ACHN (cell line): ENCODE measurements at regions not wholly inside any gene's neighbourhood (a gene's known extent, or its start where the extent isn't known, plus 50 kb on each side); places are given as distances from the start of the nearest gene placed in this dataset.
"Not testable (repeated sequence)": the region's sequence is repeated elsewhere in the genome, so short reads cannot be mapped to it uniquely, and the experiment has no call there.

Source experiments
- DNase-seq: peaks from one replicate; pipeline ENCODE4 v3.0.0-alpha.2; 2015
- in situ Hi-C: cut with HindIII; loops from 2 replicates; pipeline ENCODE4 v1.10.0; 2017; ENCODE audit warnings: low sequenced_read_pairs, low pct_ligation_motif_present, low pct_unique_long_range_greater_than_20kb

- DNase-seq, result no peak
- in situ Hi-C loops, result no loop called here
Observed at GRCh38 chr5:33167541-33167940, 273.2 kb upstream of the TARS1 start.

- peak; percentile 12 for DNase-seq
- in situ Hi-C loops, result no loop called here
Observed at GRCh38 chr5:33170411-33170810, 270.4 kb upstream of the TARS1 start.

- in situ Hi-C loops, result no loop called here
- DNase-seq, result no peak
Observed at GRCh38 chr5:33174383-33174782, 266.4 kb upstream of the TARS1 start.

GRCh38 chr5:33179301-33179700 is 261.5 kb upstream of the TARS1 start:
- in situ Hi-C loops, result no loop called here
- DNase-seq, result no peak

GRCh38 chr5:33180900-33181299 is 259.9 kb upstream of the TARS1 start:
- DNase-seq, result peak; percentile 33
- in situ Hi-C loops, result no loop called here

GRCh38 chr5:33182986-33183385 is 257.8 kb upstream of the TARS1 start:
- DNase-seq, result no peak
- in situ Hi-C loops, result no loop called here

- in situ Hi-C loops, result no loop called here
Observed at GRCh38 chr5:33184367-33184766, 256.4 kb upstream of the TARS1 start.

GRCh38 chr5:33188089-33188488 is 252.7 kb upstream of the TARS1 start:
- in situ Hi-C loops, result no loop called here
- DNase-seq, result no peak

More at GRCh38 chr5:33184367-33184766, 256.4 kb upstream of the TARS1 start:
- DNase-seq, result no peak

GRCh38 chr5:33194914-33195313 is 245.9 kb upstream of the TARS1 start:
- in situ Hi-C loops, result no loop called here

GRCh38 chr5:33195431-33196165 is 245.2 kb upstream of the TARS1 start:
- DNase-seq, result no peak
- in situ Hi-C loops, result no loop called here

More at GRCh38 chr5:33194914-33195313, 245.9 kb upstream of the TARS1 start:
- DNase-seq, result no peak

GRCh38 chr5:33198836-33199235 is 241.9 kb upstream of the TARS1 start:
- in situ Hi-C loops, result no loop called here
- no peak for DNase-seq

GRCh38 chr5:33203931-33204330 is 236.8 kb upstream of the TARS1 start:
- in situ Hi-C loops, result no loop called here
- DNase-seq, result no peak

- in situ Hi-C loops, result no loop called here
- no peak for DNase-seq
Observed at GRCh38 chr5:33205079-33205478, 235.7 kb upstream of the TARS1 start.

GRCh38 chr5:33205727-33206410 is 234.9 kb upstream of the TARS1 start:
- DNase-seq, result no peak
- in situ Hi-C loops, result no loop called here

- no peak for DNase-seq
- in situ Hi-C loops, result no loop called here
Observed at GRCh38 chr5:33206962-33207506, 233.7 kb upstream of the TARS1 start.

- in situ Hi-C loops, result no loop called here
- no peak for DNase-seq
Observed at GRCh38 chr5:33209252-33209651, 231.5 kb upstream of the TARS1 start.

- DNase-seq, in situ Hi-C loops: not testable (repeated sequence)
Observed at GRCh38 chr5:33210221-33210620, 230.5 kb upstream of the TARS1 start.

GRCh38 chr5:33210978-33211377 is 229.8 kb upstream of the TARS1 start:
- no peak for DNase-seq
- in situ Hi-C loops, result no loop called here

- in situ Hi-C loops, result no loop called here
- DNase-seq, result no peak
Observed at GRCh38 chr5:33212439-33212838, 228.3 kb upstream of the TARS1 start.

GRCh38 chr5:33212900-33213299 is 227.9 kb upstream of the TARS1 start:
- DNase-seq, result no peak
- in situ Hi-C loops, result no loop called here
